Loucy (cell line): ENCODE measurements at regions not wholly inside any gene's neighbourhood (a gene's known extent, or its start where the extent isn't known, plus 50 kb on each side); places are given as distances from the start of the nearest gene placed in this dataset.

Experiments
- H2AFZ ChIP-seq: fragments of 200-600 bp; sonication (generic); 2 replicates; pipeline ENCODE4 v1.6.0; 2016; ENCODE audit warnings: antibody characterized with exemption, mild to moderate bottlenecking, low read length, moderate library complexity
- H3F3A ChIP-seq: fragments of 200-600 bp; 2 replicates; pipeline ENCODE4 v1.6.0; 2016; ENCODE audit warnings: antibody characterized with exemption, low read depth, mild to moderate bottlenecking
- H3K27me3 ChIP-seq: fragments of 200-600 bp; sonication (generic); 2 replicates; pipeline ENCODE4 v1.6.1; 2014; ENCODE audit warnings: low read length, mild to moderate bottlenecking; ENCODE audit not compliant: insufficient read depth, poor library complexity, severe bottlenecking
- H3K36me3 ChIP-seq: fragments of 200-600 bp; sonication (generic); 2 replicates; pipeline ENCODE4 v1.6.1; 2016; ENCODE audit warnings: low read length; ENCODE audit not compliant: insufficient read depth
- H3K4me1 ChIP-seq: fragments of 200-600 bp; sonication (generic); 2 replicates; pipeline ENCODE4 v1.5.1; 2014; ENCODE audit warnings: low read length, mild to moderate bottlenecking; ENCODE audit not compliant: insufficient read depth, poor library complexity, severe bottlenecking
- H3K4me2 ChIP-seq: fragments of 200-600 bp; sonication (generic); 2 replicates; pipeline ENCODE4 v1.6.0; 2014; ENCODE audit warnings: antibody characterized with exemption, low read length, low read depth, mild to moderate bottlenecking; ENCODE audit not compliant: poor library complexity, severe bottlenecking
- H3K4me3 ChIP-seq: fragments of 200-600 bp; sonication (generic); 2 replicates; pipeline ENCODE4 v1.5.1; 2014; ENCODE audit warnings: low read length, mild to moderate bottlenecking, mixed read lengths; ENCODE audit not compliant: poor library complexity, severe bottlenecking
- H3K79me2 ChIP-seq: fragments of 200-600 bp; sonication (generic); 2 replicates; pipeline ENCODE4 v1.6.1; 2014; ENCODE audit warnings: low read length; ENCODE audit not compliant: insufficient read depth
- H3K9ac ChIP-seq: fragments of 200-600 bp; sonication (generic); 2 replicates; pipeline ENCODE4 v1.6.0; 2014; ENCODE audit warnings: mild to moderate bottlenecking, low read depth, low read length, moderate library complexity; ENCODE audit not compliant: poor library complexity, severe bottlenecking
- H3K9me2 ChIP-seq: fragments of 200-600 bp; sonication (generic); replicated peaks from 2 replicates; pipeline ENCODE4 v1.6.1; 2016; ENCODE audit warnings: low read depth, low read length, mixed read lengths
- H3K9me3 ChIP-seq: fragments of 200-600 bp; sonication (generic); 2 replicates; pipeline ENCODE4 v1.6.1; 2014; ENCODE audit warnings: mild to moderate bottlenecking, antibody characterized with exemption, low read length, low read depth; ENCODE audit not compliant: insufficient read depth
- H4K20me1 ChIP-seq: fragments of 200-600 bp; sonication (generic); 2 replicates; pipeline ENCODE4 v1.6.0; 2014; ENCODE audit warnings: antibody characterized with exemption, low read length, mild to moderate bottlenecking; ENCODE audit not compliant: insufficient read depth, poor library complexity, severe bottlenecking
- CTCF ChIP-seq: fragments of 200-600 bp; sonication (generic); conservative IDR thresholded peaks from 2 replicates; pipeline ENCODE4 v1.5.1; 2014; ENCODE audit warnings: mild to moderate bottlenecking, antibody characterized with exemption, low read length
- EZH2phosphoT487 ChIP-seq: fragments of 200-600 bp; IDR thresholded peaks from 2 replicates; pipeline ENCODE4 v1.6.1; 2018; ENCODE audit warnings: antibody characterized with exemption, mild to moderate bottlenecking, moderate library complexity, borderline replicate concordance

- H2AFZ ChIP-seq, result no peak overlapping the region
- no peaks in the 10 kb centered on the region for H3F3A ChIP-seq
- no peak overlapping the region for H3K4me3 ChIP-seq
- no peaks in the 10 kb centered on the region for H4K20me1 ChIP-seq
- no peaks in the 10 kb centered on the region for H3K27me3 ChIP-seq
- no peaks in the 10 kb centered on the region for H3K9me2 ChIP-seq
- TF ChIP-seq EZH2phosphoT487 (no peak), CTCF (no peak)
- no peak overlapping the region for H3K9ac ChIP-seq
- no peak overlapping the region for H3K4me2 ChIP-seq
- H3K36me3 ChIP-seq, result no peaks in the 10 kb centered on the region
- no peaks in the 10 kb centered on the region for H3K4me1 ChIP-seq
- no peaks in the 10 kb centered on the region for H3K9me3 ChIP-seq
- H3K79me2 ChIP-seq, result no peaks in the 10 kb centered on the region
Measured at GRCh38 chr18:43193336-43193735, 77.9 kb upstream of the RIT2 start.

GRCh38 chr18:43192408-43192807, 76.9 kb upstream of the RIT2 start:
- H3K4me3 ChIP-seq, result no peak overlapping the region

GRCh38 chr18:43181711-43182110, 66.2 kb upstream of the RIT2 start:
- H3F3A ChIP-seq, result no peaks in the 10 kb centered on the region
- no peak overlapping the region for H3K4me3 ChIP-seq
- H3K4me1 ChIP-seq, result no peaks in the 10 kb centered on the region
- H4K20me1 ChIP-seq, result no peaks in the 10 kb centered on the region
- no peak overlapping the region for H3K4me2 ChIP-seq
- no peaks in the 10 kb centered on the region for H3K9me2 ChIP-seq
- H3K9me3 ChIP-seq, result no peaks in the 10 kb centered on the region
- TF ChIP-seq EZH2phosphoT487 (no peak), CTCF (no peak)
- no peak overlapping the region for H2AFZ ChIP-seq
- no peak overlapping the region for H3K9ac ChIP-seq
- H3K36me3 ChIP-seq, result no peaks in the 10 kb centered on the region
- H3K27me3 ChIP-seq, result no peaks in the 10 kb centered on the region
- no peaks in the 10 kb centered on the region for H3K79me2 ChIP-seq

More at GRCh38 chr18:43192408-43192807, 76.9 kb upstream of the RIT2 start:
- Histone ChIP-seq H3K9ac (no peak overlapping the region), H3K9me3 (no peaks in the 10 kb centered on the region), H3K79me2 (no peaks in the 10 kb centered on the region), H3K9me2 (no peaks in the 10 kb centered on the region), H3K27me3 (no peaks in the 10 kb centered on the region), H3K4me1 (no peaks in the 10 kb centered on the region), H2AFZ (no peak overlapping the region), H4K20me1 (no peaks in the 10 kb centered on the region), H3F3A (no peaks in the 10 kb centered on the region), H3K36me3 (no peaks in the 10 kb centered on the region), H3K4me2 (no peak overlapping the region)
- TF ChIP-seq EZH2phosphoT487 (no peak), CTCF (no peak)
